ENCODE measurements at regions not wholly inside any gene's neighbourhood (a gene's known extent, or its start where the extent isn't known, plus 50 kb on each side); places are given as distances from the start of the nearest gene placed in this dataset.

DNA sequence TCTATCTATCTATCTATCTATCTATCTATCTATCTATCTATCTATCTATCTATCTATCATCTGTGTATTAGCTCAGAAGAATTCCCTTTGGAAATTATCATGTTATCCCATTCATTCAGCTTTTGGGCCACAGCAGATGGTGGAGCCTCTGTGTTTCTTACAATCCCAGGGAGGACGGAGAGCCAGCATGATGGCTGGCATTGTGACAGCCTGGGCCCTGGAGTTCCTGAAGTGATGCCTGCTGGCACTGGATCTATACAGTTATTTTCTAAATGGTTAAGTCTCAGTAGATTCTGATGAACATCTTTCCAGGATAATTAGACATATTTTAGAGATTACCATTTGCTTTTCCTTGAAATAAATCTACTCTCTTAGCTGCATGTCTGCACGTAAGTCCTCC is 385.4 kb upstream of the NXPH2 start:
- TF ChIP-seq GABPA (IDR thresholded peaks at IDR 0.05; ENCODE audit: low read depth), result no peak
- TF ChIP-seq, protein P1, sequence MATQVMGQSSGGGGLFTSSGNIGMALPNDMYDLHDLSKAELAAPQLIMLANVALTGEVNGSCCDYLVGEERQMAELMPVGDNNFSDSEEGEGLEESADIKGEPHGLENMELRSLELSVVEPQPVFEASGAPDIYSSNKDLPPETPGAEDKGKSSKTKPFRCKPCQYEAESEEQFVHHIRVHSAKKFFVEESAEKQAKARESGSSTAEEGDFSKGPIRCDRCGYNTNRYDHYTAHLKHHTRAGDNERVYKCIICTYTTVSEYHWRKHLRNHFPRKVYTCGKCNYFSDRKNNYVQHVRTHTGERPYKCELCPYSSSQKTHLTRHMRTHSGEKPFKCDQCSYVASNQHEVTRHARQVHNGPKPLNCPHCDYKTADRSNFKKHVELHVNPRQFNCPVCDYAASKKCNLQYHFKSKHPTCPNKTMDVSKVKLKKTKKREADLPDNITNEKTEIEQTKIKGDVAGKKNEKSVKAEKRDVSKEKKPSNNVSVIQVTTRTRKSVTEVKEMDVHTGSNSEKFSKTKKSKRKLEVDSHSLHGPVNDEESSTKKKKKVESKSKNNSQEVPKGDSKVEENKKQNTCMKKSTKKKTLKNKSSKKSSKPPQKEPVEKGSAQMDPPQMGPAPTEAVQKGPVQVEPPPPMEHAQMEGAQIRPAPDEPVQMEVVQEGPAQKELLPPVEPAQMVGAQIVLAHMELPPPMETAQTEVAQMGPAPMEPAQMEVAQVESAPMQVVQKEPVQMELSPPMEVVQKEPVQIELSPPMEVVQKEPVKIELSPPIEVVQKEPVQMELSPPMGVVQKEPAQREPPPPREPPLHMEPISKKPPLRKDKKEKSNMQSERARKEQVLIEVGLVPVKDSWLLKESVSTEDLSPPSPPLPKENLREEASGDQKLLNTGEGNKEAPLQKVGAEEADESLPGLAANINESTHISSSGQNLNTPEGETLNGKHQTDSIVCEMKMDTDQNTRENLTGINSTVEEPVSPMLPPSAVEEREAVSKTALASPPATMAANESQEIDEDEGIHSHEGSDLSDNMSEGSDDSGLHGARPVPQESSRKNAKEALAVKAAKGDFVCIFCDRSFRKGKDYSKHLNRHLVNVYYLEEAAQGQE (IDR thresholded peaks at IDR 0.05; ENCODE audit: insufficient replicate concordance, low read depth), result no peak
- TF ChIP-seq SPI1 (IDR thresholded peaks at IDR 0.05; ENCODE audit: borderline replicate concordance, low read depth), result no peak
- TF ChIP-seq POLR2AphosphoS5 (IDR thresholded peaks at IDR 0.05; ENCODE audit: low read depth), result no peak
- TF ChIP-seq, protein P2, sequence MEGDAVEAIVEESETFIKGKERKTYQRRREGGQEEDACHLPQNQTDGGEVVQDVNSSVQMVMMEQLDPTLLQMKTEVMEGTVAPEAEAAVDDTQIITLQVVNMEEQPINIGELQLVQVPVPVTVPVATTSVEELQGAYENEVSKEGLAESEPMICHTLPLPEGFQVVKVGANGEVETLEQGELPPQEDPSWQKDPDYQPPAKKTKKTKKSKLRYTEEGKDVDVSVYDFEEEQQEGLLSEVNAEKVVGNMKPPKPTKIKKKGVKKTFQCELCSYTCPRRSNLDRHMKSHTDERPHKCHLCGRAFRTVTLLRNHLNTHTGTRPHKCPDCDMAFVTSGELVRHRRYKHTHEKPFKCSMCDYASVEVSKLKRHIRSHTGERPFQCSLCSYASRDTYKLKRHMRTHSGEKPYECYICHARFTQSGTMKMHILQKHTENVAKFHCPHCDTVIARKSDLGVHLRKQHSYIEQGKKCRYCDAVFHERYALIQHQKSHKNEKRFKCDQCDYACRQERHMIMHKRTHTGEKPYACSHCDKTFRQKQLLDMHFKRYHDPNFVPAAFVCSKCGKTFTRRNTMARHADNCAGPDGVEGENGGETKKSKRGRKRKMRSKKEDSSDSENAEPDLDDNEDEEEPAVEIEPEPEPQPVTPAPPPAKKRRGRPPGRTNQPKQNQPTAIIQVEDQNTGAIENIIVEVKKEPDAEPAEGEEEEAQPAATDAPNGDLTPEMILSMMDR (IDR thresholded peaks at IDR 0.05; ENCODE audit: insufficient read depth, low read length), result no peak
- H3K27ac ChIP-seq (replicated peaks), result no peak overlapping the region
- no peak for DNase-seq (ENCODE audit: low read depth in 1 of 2, low spot score in 1 of 2)
- H3K4me3 ChIP-seq (replicated peaks; ENCODE audit: insufficient read depth, low read length), result no peak overlapping the region
- H3K27me3 ChIP-seq (ENCODE audit: insufficient read depth, poor library complexity, severe bottlenecking), result no peaks in the 10 kb centered on the region

DNA sequence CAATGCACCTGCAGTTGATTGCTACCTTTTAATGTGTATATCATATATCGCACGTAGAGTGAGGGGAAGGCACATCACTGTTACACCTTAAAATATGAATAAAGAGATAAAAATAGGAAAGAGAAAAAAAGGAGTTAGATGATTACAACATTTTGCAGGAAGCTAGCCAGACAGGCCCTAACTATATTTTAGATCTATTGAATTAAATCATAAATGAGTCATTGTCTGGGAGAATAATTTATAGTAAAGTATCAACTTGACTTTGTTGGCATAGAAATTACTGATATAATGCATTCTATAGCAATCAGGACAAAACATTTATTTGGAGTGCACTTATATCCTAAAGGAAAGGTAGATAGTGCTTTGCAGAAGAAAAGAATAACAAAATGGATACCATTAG is 384.9 kb upstream of the NXPH2 start:
- TF ChIP-seq POLR2AphosphoS5 (IDR thresholded peaks at IDR 0.05; ENCODE audit: low read depth) (no peak), GABPA (IDR thresholded peaks at IDR 0.05; ENCODE audit: low read depth) (no peak), SPI1 (IDR thresholded peaks at IDR 0.05; ENCODE audit: borderline replicate concordance, low read depth) (no peak)
- TF ChIP-seq, protein P2 (IDR thresholded peaks at IDR 0.05; ENCODE audit: insufficient read depth, low read length), result no peak
- TF ChIP-seq, protein P1 (IDR thresholded peaks at IDR 0.05; ENCODE audit: insufficient replicate concordance, low read depth), result no peak

DNA sequence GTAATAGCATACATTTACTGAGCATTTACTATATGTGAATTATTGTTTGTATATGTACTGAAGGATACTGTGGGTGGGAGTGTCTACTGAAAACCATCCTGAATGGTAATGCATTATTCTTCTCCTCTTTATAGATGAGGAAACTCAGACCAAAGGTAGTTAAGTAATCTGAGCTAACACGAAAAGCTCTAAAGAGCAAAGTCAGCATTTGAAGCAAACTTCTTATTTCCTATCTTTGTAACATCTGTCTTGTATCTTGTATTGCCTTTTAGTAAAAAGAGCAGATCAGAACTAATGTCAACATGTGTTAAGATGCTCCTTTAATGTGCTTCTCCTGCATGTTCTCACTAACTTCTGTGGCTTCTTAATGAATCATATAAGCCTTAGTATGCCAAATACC is 382.8 kb upstream of the NXPH2 start:
- Histone ChIP-seq H3K27me3 (ENCODE audit: insufficient read depth, poor library complexity, severe bottlenecking) (no peaks in the 10 kb centered on the region), H3K27ac (replicated peaks) (no peak overlapping the region), H3K4me3 (replicated peaks; ENCODE audit: insufficient read depth, low read length) (no peak overlapping the region)
- TF ChIP-seq, protein P2 (IDR thresholded peaks at IDR 0.05; ENCODE audit: insufficient read depth, low read length), result no peak
- TF ChIP-seq POLR2AphosphoS5 (IDR thresholded peaks at IDR 0.05; ENCODE audit: low read depth) (no peak), GABPA (IDR thresholded peaks at IDR 0.05; ENCODE audit: low read depth) (no peak), SPI1 (IDR thresholded peaks at IDR 0.05; ENCODE audit: borderline replicate concordance, low read depth) (no peak)
- TF ChIP-seq, protein P1 (IDR thresholded peaks at IDR 0.05; ENCODE audit: insufficient replicate concordance, low read depth), result no peak
- no peak for DNase-seq (ENCODE audit: low read depth in 1 of 2, low spot score in 1 of 2)

More for the DNA sequence above, 384.9 kb upstream of the NXPH2 start:
- Histone ChIP-seq H3K27me3 (ENCODE audit: insufficient read depth, poor library complexity, severe bottlenecking) (no peaks in the 10 kb centered on the region), H3K4me3 (replicated peaks; ENCODE audit: insufficient read depth, low read length) (no peak overlapping the region), H3K27ac (replicated peaks) (no peak overlapping the region)
- no peak for DNase-seq (ENCODE audit: low read depth in 1 of 2, low spot score in 1 of 2)
